Activated B cell treated with CpG ODN at 0.5 μM for 24 hours (primary cell): ENCODE measurements at regions not wholly inside any gene's neighbourhood (a gene's known extent, or its start where the extent isn't known, plus 50 kb on each side); places are given as distances from the start of the nearest gene placed in this dataset.

Experiments used
- ATAC-seq: fragments of 200-7000 bp; cut with Tn5 transposase; one replicate; pipeline ENCODE4 v1.10.0; 2021; ENCODE audit warnings: low read depth, mild to moderate bottlenecking, moderate library complexity
- CTCF ChIA-PET: fragments of 350-600 bp; sonication (Branson Sonifier 250); formaldehyde crosslinking; loops from one replicate; lab custom pipeline; 2021; ENCODE audit warnings: antibody characterized with exemption; lab: Charles Lee
- POLR2A ChIA-PET: fragments of 350-600 bp; sonication (Branson Sonifier 250); formaldehyde crosslinking; loops from one replicate; lab custom pipeline; 2021; ENCODE audit warnings: antibody characterized with exemption; lab: Charles Lee
- DNase-seq: peaks from one replicate; pipeline ENCODE4 v3.0.0; 2022
- H3K27ac Mint-ChIP-seq: one replicate; pipeline ENCODE4 v1.8.0; 2020; ENCODE audit warnings: mixed read lengths
- H3K27me3 Mint-ChIP-seq: one replicate; pipeline ENCODE4 v1.8.0; 2021; ENCODE audit warnings: mixed read lengths
- H3K36me3 Mint-ChIP-seq: one replicate; pipeline ENCODE4 v1.8.0; 2021; ENCODE audit warnings: low read depth, mixed read lengths
- H3K4me1 Mint-ChIP-seq: one replicate; pipeline ENCODE4 v1.8.0; 2021; ENCODE audit warnings: mixed read lengths
- H3K4me3 Mint-ChIP-seq: one replicate; pipeline ENCODE4 v1.8.0; 2020; ENCODE audit warnings: mild to moderate bottlenecking, mixed read lengths
- H3K9me3 Mint-ChIP-seq: one replicate; pipeline ENCODE4 v1.8.0; 2020; ENCODE audit warnings: mixed read lengths
- CTCF ChIP-seq: fragments of 200-600 bp; IDR thresholded peaks from one replicate; pipeline ENCODE4 v1.8.0; 2022; ENCODE audit warnings: antibody characterized with exemption, mild to moderate bottlenecking
- intact Hi-C: fragments of 100-400 bp; cut with micrococcal nuclease; formaldehyde crosslinking; loops from one replicate; pipeline ENCODE4 v1.15.1; 2024

GRCh38 chr1:221166559-221167318 lies 287.5 kb downstream of the HLX start:
- Mint-ChIP-seq H3K36me3 (peaks cover under 1% of the 10 kb centered on the region), H3K27ac (peak overlapping the region; percentile 44), H3K27me3 (peaks cover 21% of the 10 kb centered on the region), H3K9me3 (peaks cover 8% of the 10 kb centered on the region), H3K4me3 (peak overlapping the region; percentile 45), H3K4me1 (peaks cover 57% of the 10 kb centered on the region)
- POLR2A ChIA-PET: interaction anchor here (0.6 to 1.8 kb wide), 8 partner anchors 16 to 291 kb away, joined by 3 to 8 read pairs (median 4); partner anchors contain the start of gene HLX
- no peak for TF ChIP-seq CTCF
- DNase-seq (no peak), ATAC-seq (peak; percentile 76)
- intact Hi-C loops: loop anchor here (1.0 kb wide), 1 partner anchor 9 kb away; no protein-coding TSS in a partner anchor
- CTCF ChIA-PET: interaction anchor here (0.9 to 2.0 kb wide), 4 partner anchors 34 to 292 kb away, joined by 3 to 7 read pairs (median 4); no protein-coding TSS in a partner anchor

- Mint-ChIP-seq H3K9me3 (peaks cover 10% of the 10 kb centered on the region), H3K36me3 (peaks cover 3% of the 10 kb centered on the region), H3K27ac (no peak overlapping the region), H3K4me3 (no peak overlapping the region), H3K4me1 (peaks cover 40% of the 10 kb centered on the region), H3K27me3 (peaks cover 17% of the 10 kb centered on the region)
- DNase-seq (no peak), ATAC-seq (no peak)
- intact Hi-C loops: no loop called here
- POLR2A ChIA-PET: no interaction called here
- TF ChIP-seq CTCF: no peak
- CTCF ChIA-PET: no interaction called here
Observed at GRCh38 chr1:221169447-221169889, 290.2 kb downstream of the HLX start.

- peaks cover 3% of the 10 kb centered on the region for H3K36me3 Mint-ChIP-seq
- POLR2A ChIA-PET: interaction anchor here (0.6 kb wide), 1 partner anchor 80 kb away, joined by 3 read pairs; no protein-coding TSS in a partner anchor
- CTCF ChIA-PET: no interaction called here
Observed at GRCh38 chr1:221170171-221170570, 290.9 kb downstream of the HLX start.

GRCh38 chr1:221171768-221172167 lies 292.5 kb downstream of the HLX start:
- DNase-seq (no peak), ATAC-seq (no peak)
- TF ChIP-seq CTCF: no peak
- H3K36me3 Mint-ChIP-seq: peaks cover 3% of the 10 kb centered on the region
- ChIA-PET CTCF (no interaction called here), POLR2A (interaction anchor here (0.6 kb wide), 1 partner anchor 11 kb away, joined by 9 read pairs; no protein-coding TSS in a partner anchor)
- intact Hi-C loops: no loop called here
- H3K9me3 Mint-ChIP-seq: peaks cover 10% of the 10 kb centered on the region
- no peak overlapping the region for H3K27ac Mint-ChIP-seq
- H3K27me3 Mint-ChIP-seq: peaks cover 8% of the 10 kb centered on the region
- peaks cover 21% of the 10 kb centered on the region for H3K4me1 Mint-ChIP-seq
- no peak overlapping the region for H3K4me3 Mint-ChIP-seq

More at GRCh38 chr1:221170171-221170570, 290.9 kb downstream of the HLX start:
- Mint-ChIP-seq H3K9me3 (peaks cover 10% of the 10 kb centered on the region), H3K4me3 (no peak overlapping the region), H3K4me1 (peaks cover 35% of the 10 kb centered on the region), H3K27me3 (peaks cover 12% of the 10 kb centered on the region), H3K27ac (no peak overlapping the region)
- ATAC-seq: no peak
- no peak for DNase-seq
- no peak for TF ChIP-seq CTCF
- intact Hi-C loops: no loop called here

- ATAC-seq: no peak
Observed at GRCh38 chr1:221172841-221173240, 293.6 kb downstream of the HLX start.

More at GRCh38 chr1:221172841-221173240, 293.6 kb downstream of the HLX start:
- intact Hi-C loops: no loop called here
- Mint-ChIP-seq H3K4me3 (no peak overlapping the region), H3K36me3 (peaks cover 3% of the 10 kb centered on the region), H3K27me3 (peaks cover 8% of the 10 kb centered on the region), H3K9me3 (peaks cover 10% of the 10 kb centered on the region), H3K27ac (no peak overlapping the region), H3K4me1 (peaks cover 11% of the 10 kb centered on the region)
- ChIA-PET CTCF (no interaction called here), POLR2A (no interaction called here)
- no peak for TF ChIP-seq CTCF
- DNase-seq: no peak
